ENCODE measurements at regions not wholly inside any gene's neighbourhood (a gene's known extent, or its start where the extent isn't known, plus 50 kb on each side); places are given as distances from the start of the nearest gene placed in this dataset.

GRCh38 chr16:86664522-86665318, 86.4 kb downstream of the FOXL1 start:
- DNase-seq (ENCODE audit: low read depth in 2 of 2): peak in 1 of 2 donors; percentile 95

DNA sequence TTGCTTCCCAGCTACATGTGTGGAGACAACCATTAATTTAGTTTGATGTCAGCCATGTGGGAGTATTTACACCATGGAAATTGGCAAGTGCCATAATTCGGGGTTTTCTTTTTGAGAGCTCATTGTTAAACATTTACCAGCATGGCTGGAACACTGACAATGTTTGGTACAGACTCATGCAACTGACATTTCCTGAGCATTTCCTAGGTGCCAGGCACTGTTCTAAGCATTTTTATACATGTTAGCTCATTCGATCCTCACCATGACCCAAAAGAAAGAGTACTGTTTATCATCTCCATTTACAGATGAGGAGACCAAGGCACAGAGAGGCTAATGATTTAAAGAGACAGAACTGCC, 86.9 kb downstream of the FOXL1 start:
- no peak for DNase-seq (ENCODE audit: low read depth in 2 of 2)

DNA sequence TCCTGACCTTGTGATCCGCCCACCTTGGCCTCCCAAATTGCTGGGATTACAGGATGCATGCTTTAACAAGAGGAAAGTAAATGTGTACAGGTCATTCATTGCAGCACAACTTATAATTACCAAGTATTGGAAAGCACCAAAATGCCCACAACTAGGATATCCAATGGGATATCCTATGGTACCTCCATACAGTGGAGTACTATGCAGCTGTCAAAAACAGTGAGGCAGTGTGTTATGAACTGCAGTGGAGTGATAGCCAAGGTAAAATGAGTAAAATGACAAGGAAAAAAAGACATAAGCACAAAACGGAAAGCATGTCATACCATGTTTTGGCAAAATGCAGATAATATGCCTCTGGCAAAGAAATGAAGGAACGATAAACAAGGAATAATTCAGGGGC, 87.6 kb downstream of the FOXL1 start:
- DNase-seq (ENCODE audit: low read depth in 2 of 2): no peak

- no peak for DNase-seq (ENCODE audit: low read depth in 2 of 2)
These were observed 88.7 kb downstream of the FOXL1 start for GRCh38 chr16:86667035-86667434.

GRCh38 chr16:86668136-86668910, 90.0 kb downstream of the FOXL1 start:
- peak; percentile 34 to 85 for DNase-seq (ENCODE audit: low read depth in 2 of 2)

GRCh38 chr16:86669285-86669805, 91.0 kb downstream of the FOXL1 start:
- peak in 1 of 2 donors; percentile 24 for DNase-seq (ENCODE audit: low read depth in 2 of 2)

- DNase-seq (ENCODE audit: low read depth in 2 of 2): no peak
These were observed 91.8 kb downstream of the FOXL1 start for GRCh38 chr16:86669937-86670749.

- DNase-seq (ENCODE audit: low read depth in 2 of 2): no peak
These were observed 92.4 kb downstream of the FOXL1 start for GRCh38 chr16:86670750-86671234.

GRCh38 chr16:86671486-86672178, 93.3 kb downstream of the FOXL1 start:
- no peak for DNase-seq (ENCODE audit: low read depth in 2 of 2)

GRCh38 chr16:86672179-86672863, 94.0 kb downstream of the FOXL1 start:
- DNase-seq (ENCODE audit: low read depth in 2 of 2): no peak

DNA sequence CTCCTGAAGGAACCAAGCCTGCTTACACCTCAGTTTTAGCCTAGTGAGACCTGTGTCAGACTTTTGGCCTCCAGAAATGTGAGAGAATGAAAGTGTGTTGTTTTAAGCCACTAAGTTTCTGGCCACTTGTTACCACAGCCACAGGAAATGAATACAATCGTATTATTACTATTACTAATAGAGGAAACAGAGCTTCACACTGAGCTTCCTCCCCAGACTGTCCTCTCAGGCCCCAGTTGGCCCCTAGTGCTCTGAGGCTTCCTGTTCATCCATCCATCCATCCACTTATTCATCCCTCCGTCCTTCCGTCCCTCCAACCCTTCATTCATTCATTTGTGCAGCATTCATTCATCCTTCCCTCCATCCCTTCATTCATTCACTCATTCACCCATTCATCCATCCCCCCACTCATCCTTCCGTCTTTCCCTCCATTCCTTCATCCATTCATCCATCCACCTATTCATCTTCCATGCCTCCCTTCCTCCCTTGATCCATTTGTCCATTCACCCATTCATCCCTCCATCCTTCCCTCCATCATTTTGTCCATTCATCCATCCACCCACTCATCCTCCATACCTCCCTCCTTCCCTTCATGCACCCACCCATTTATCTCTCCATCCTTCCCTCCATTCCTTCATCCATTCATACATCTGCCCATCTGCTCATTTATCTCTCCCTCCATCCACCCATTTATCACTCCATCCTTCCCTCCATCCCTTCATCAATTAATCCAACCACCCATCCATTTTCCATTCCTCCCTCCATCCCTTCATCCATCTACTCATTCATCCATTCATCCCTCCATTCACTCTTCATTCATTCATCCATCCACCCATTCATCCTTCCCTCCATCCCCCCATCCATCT, 95.0 kb downstream of the FOXL1 start:
- DNase-seq (ENCODE audit: low read depth in 2 of 2): peak in 1 of 2 donors; percentile 41

- no peak for DNase-seq (ENCODE audit: low read depth in 2 of 2)
These were observed 95.7 kb downstream of the FOXL1 start for GRCh38 chr16:86673956-86674453.

DNA sequence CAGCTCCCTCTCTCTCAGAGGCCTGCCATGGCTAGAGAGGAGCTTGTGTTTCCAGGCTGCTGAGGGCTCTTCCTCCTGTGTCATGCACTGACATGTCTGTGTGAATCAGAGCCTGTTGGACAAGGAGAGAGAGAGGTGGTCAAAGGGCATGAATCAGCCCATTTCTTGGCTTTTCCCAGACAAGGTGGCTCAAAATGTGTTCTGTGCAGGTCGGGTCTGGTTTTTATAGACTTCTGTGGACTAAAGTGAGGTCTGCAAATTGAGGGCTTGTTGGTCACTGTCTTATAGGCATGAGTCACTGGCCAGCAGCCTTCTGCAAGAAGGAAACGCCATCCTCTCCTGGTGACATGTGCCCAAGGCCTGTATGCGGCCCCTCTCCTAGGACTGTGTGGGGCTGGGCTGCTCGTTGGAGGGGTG, 97.9 kb downstream of the FOXL1 start:
- peak in 1 of 2 donors; percentile 78 for DNase-seq (ENCODE audit: low read depth in 2 of 2)

DNA sequence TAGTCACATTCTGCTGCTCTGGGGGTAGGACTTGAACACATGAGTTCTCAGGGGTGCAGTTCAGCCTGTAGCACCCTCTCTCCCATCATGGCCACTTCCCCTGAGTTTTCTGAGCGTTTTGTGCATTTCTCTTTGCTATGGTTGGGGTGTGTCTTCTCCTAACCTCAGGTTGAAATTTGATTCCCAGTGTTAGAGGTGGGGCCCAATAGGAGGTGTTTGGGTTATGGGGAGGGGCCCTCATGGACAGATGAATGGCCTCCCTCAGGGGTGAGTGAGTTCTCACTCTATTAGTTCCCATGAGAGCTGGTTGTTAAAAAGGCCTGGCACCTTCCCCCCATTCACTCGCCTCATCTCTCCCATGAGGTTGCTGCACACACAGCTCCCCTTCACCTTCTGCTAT, 101.1 kb downstream of the FOXL1 start:
- DNase-seq (ENCODE audit: low read depth in 2 of 2): no peak

- peak; percentile 33 to 95 for DNase-seq (ENCODE audit: low read depth in 2 of 2)
These were observed 101.8 kb downstream of the FOXL1 start for GRCh38 chr16:86680162-86680561.

DNA sequence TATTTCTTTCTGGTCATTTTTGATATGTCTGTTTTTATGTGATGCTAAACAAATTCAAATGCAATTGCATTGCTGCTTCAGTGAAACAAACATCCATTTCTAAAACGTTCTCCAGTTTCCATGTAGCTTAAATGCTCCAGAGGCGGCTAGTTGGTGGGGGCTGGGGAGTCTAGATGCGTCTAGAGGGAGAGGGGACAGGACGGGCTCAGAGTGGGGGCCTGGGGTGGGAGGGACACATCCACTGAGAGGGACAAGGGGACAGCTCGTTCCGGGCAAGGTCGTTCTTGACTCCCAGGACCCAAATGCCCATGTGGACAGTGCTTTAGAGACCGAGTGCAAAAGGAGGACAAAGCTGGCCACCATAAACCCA, 102.3 kb downstream of the FOXL1 start:
- DNase-seq (ENCODE audit: low read depth in 2 of 2): peak in 1 of 2 donors; percentile 41

DNA sequence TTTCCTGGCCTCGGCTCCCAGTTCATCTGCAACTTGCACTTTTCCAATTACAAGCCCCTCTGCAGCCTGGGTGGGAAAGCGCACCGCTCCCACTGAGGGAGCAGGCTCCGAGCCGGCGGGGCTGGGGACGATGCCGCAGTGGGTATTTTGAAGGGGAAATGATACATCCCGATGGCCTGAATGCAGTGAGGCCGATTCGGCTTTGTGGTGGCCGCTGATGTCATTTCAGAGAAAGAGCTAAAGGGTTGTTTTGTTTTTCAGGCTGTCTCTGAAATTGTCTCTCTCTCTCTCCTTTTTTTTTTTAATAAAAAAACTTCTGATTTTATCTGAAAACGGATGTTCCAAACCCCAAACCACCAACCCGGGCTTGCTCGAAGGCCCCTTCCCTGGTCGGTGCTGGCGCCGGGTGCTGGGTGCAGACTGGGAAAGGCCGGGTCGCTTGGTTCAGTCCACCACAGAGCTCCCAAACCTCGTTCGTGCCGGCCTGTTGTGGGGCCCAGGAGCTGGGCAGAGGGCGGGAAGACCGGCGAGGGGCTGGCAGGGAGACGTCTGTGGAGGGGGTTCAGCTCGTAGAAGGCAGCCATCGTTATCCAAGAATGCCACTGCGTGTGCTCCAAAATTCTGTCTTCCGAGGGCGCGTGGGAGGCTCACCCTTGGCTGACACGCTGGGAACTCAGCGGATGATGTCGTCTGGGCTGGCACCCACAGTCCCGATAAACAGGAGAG, 102.8 kb downstream of the FOXL1 start:
- DNase-seq (ENCODE audit: low read depth in 2 of 2): peak in 1 of 2 donors; percentile 80

DNA sequence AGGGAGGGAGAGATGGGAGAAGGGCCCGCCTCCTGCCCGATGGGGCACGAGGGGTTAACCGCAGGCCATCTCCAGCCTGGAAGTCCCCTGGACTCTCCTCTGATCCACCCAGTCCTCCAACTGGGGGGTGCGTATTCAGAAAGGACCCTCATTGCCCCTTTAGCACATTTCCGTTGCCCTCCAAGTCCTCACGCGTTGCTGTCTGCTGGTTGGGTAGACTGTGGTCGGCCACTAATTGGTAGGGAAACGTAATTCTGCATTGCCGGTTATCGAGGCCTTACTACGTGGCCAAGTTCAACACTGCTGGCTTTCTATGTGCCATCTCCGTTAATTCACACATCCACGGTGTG, 103.4 kb downstream of the FOXL1 start:
- DNase-seq (ENCODE audit: low read depth in 2 of 2): no peak
